Calu3 (cell line): ENCODE measurements at regions not wholly inside any gene's neighbourhood (a gene's known extent, or its start where the extent isn't known, plus 50 kb on each side); places are given as distances from the start of the nearest gene placed in this dataset.
"Not testable (repeated sequence)": the region's sequence is repeated elsewhere in the genome, so short reads cannot be mapped to it uniquely, and the experiment has no call there.

Experiments used
- BruUV-seq: library from RNA; stranded (reverse); fragments of 400-500 nt; replicated peaks from 2 replicates; lab custom pipeline; 2021; lab: Mats Ljungman, UMichigan
- CTCF ChIA-PET: fragments of 300-600 bp; sonication (Branson Sonifier 250); formaldehyde crosslinking; loops from one replicate; lab custom pipeline; 2022; ENCODE audit warnings: antibody characterized with exemption; lab: Charles Lee
- DNase-seq: peaks from one replicate; pipeline ENCODE4 v3.0.0; 2022
- H3K27ac Mint-ChIP-seq: one replicate; pipeline ENCODE4 v1.8.0; 2022; ENCODE audit warnings: mixed read lengths; ENCODE audit not compliant: unreplicated experiment
- H3K27me3 Mint-ChIP-seq: one replicate; pipeline ENCODE4 v1.8.0; 2022; ENCODE audit warnings: mixed read lengths; ENCODE audit not compliant: unreplicated experiment
- H3K36me3 Mint-ChIP-seq: one replicate; pipeline ENCODE4 v1.8.0; 2022; ENCODE audit warnings: mild to moderate bottlenecking, moderate library complexity, mixed read lengths; ENCODE audit not compliant: insufficient read depth, unreplicated experiment
- H3K4me1 Mint-ChIP-seq: one replicate; pipeline ENCODE4 v1.8.0; 2022; ENCODE audit warnings: mild to moderate bottlenecking, low read depth, mixed read lengths; ENCODE audit not compliant: unreplicated experiment
- H3K4me3 Mint-ChIP-seq: one replicate; pipeline ENCODE4 v1.8.0; 2022; ENCODE audit warnings: mild to moderate bottlenecking, low read depth, moderate library complexity, mixed read lengths; ENCODE audit not compliant: unreplicated experiment
- H3K9me3 Mint-ChIP-seq: one replicate; pipeline ENCODE4 v1.8.0; 2022; ENCODE audit warnings: low read depth, mixed read lengths; ENCODE audit not compliant: unreplicated experiment
- CTCF ChIP-seq: fragments of 200-600 bp; IDR thresholded peaks from one replicate; pipeline ENCODE4 v1.8.0; 2022; ENCODE audit warnings: antibody characterized with exemption; ENCODE audit not compliant: unreplicated experiment
- intact Hi-C: fragments of 100-400 bp; cut with micrococcal nuclease; formaldehyde crosslinking; loops from one replicate; pipeline ENCODE4 v1.10.0; 2022; ENCODE audit not compliant: unreplicated experiment

GRCh38 chr12:34606749-34607519, 584.6 kb downstream of the ALG10 start:
- CTCF ChIA-PET: no interaction called here
- no peak for DNase-seq

DNA sequence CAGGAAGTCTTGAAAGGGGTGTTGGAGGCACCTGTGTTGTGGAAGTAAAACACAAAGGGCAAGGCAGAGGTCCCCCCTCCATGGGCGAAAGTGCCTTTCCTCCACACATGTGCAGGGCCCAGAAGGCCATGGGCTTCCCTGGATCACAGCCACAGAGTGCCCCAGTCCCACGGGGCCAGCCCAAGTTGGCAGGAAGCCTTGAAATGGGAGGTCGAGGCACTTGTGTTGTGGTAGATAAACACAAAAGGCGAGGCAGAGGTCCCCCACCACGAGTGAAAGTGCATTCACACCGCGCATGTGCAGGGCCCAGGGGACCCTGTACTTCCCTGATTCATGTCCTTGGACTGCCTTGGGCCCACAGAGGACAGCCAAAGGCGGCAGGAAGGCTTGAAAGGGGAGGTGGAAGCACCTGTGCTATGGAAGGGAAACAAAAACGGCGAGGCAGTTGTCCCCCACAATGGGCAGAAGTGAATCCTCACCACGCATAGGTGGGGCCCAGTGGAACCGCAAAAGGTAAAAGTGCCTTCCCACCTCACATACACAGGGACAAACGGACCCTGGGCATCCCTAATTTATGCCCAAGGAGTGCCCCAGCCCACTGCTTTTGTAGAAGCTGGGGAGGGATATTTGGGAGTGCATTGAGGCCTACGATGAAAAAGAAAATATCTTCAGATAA, 585.4 kb downstream of the ALG10 start:
- no peak for DNase-seq
- intact Hi-C loops: no loop called here
- H3K4me3 Mint-ChIP-seq: no peak overlapping the region
- CTCF ChIA-PET: no interaction called here
- H3K9me3 Mint-ChIP-seq: peaks cover 10% of the 10 kb centered on the region
- BruUV-seq: no TSS peak
- H3K36me3 Mint-ChIP-seq: no peaks in the 10 kb centered on the region
- H3K4me1 Mint-ChIP-seq: no peaks in the 10 kb centered on the region
- H3K27ac Mint-ChIP-seq: no peak overlapping the region
- no peak for TF ChIP-seq CTCF
- no peaks in the 10 kb centered on the region for H3K27me3 Mint-ChIP-seq

More at GRCh38 chr12:34606749-34607519, 584.6 kb downstream of the ALG10 start:
- no peak for TF ChIP-seq CTCF
- Mint-ChIP-seq H3K4me1 (no peaks in the 10 kb centered on the region), H3K4me3 (no peak overlapping the region), H3K9me3 (peaks cover 9% of the 10 kb centered on the region), H3K27me3 (no peaks in the 10 kb centered on the region), H3K36me3 (no peaks in the 10 kb centered on the region), H3K27ac (no peak overlapping the region)
- no TSS peak for BruUV-seq
- intact Hi-C loops: no loop called here

- H3K27ac Mint-ChIP-seq, BruUV-seq, CTCF ChIA-PET: not testable (repeated sequence)
These were observed 591.7 kb downstream of the ALG10 start for GRCh38 chr12:34613988-34614387.

GRCh38 chr12:34625116-34625515, 602.8 kb downstream of the ALG10 start:
- H3K36me3 Mint-ChIP-seq: no peaks in the 10 kb centered on the region

More at GRCh38 chr12:34613988-34614387, 591.7 kb downstream of the ALG10 start:
- H3K9me3 Mint-ChIP-seq: peaks cover 13% of the 10 kb centered on the region
- intact Hi-C loops, DNase-seq, H3K36me3 Mint-ChIP-seq, H3K4me1 Mint-ChIP-seq, H3K27me3 Mint-ChIP-seq, H3K4me3 Mint-ChIP-seq: not testable (repeated sequence)

More at GRCh38 chr12:34625116-34625515, 602.8 kb downstream of the ALG10 start:
- intact Hi-C loops: loop anchor here (1.0 to 2.0 kb wide), 2 partner anchors 502 to 586 kb away; no protein-coding TSS in a partner anchor
- no TSS peak for BruUV-seq
- no peak for TF ChIP-seq CTCF
- no peak overlapping the region for H3K27ac Mint-ChIP-seq
- DNase-seq: peak; percentile 4
- no peak overlapping the region for H3K4me3 Mint-ChIP-seq
- CTCF ChIA-PET: no interaction called here
- H3K9me3 Mint-ChIP-seq: peaks cover 3% of the 10 kb centered on the region
- H3K27me3 Mint-ChIP-seq: no peaks in the 10 kb centered on the region
- H3K4me1 Mint-ChIP-seq: no peaks in the 10 kb centered on the region
